GM06990 (cell line): ENCODE measurements at regions not wholly inside any gene's neighbourhood (a gene's known extent, or its start where the extent isn't known, plus 50 kb on each side); places are given as distances from the start of the nearest gene placed in this dataset.

Experiments used
- DNase-seq: peaks from one replicate; pipeline ENCODE4 v3.0.0-alpha.2; 2011; ENCODE audit not compliant: insufficient read length; ENCODE audit errors: extremely low read depth
- H3K27me3 ChIP-seq: replicated peaks from 2 replicates; pipeline ENCODE4 v1.6.0; 2011; ENCODE audit warnings: low read length; ENCODE audit not compliant: control insufficient read depth, insufficient read depth
- H3K36me3 ChIP-seq: 2 replicates; pipeline ENCODE4 v1.5.1; 2011; ENCODE audit warnings: low read length; ENCODE audit not compliant: control insufficient read depth, insufficient read depth
- H3K4me3 ChIP-seq: replicated peaks from 2 replicates; pipeline ENCODE4 v1.5.1; 2011; ENCODE audit warnings: low read depth, mild to moderate bottlenecking, control low read depth, low read length
- CTCF ChIP-seq: IDR thresholded peaks from 2 replicates; pipeline ENCODE4 v1.5.1; 2011; ENCODE audit warnings: low read length, control low read depth, mild to moderate bottlenecking, inconsistent platforms; ENCODE audit not compliant: insufficient read depth, poor library complexity, severe bottlenecking

- no peaks in the 10 kb centered on the region for H3K36me3 ChIP-seq
- no peak for TF ChIP-seq CTCF
- no peak for DNase-seq
- no peaks in the 10 kb centered on the region for H3K27me3 ChIP-seq
- no peak overlapping the region for H3K4me3 ChIP-seq
These were observed 158.1 kb downstream of the LHFPL1 start for GRCh38 chrX:112521676-112522075.

GRCh38 chrX:112520124-112520523 lies 159.6 kb downstream of the LHFPL1 start:
- Histone ChIP-seq H3K4me3 (no peak overlapping the region), H3K36me3 (no peaks in the 10 kb centered on the region), H3K27me3 (no peaks in the 10 kb centered on the region)
- no peak for DNase-seq
- TF ChIP-seq CTCF, result no peak

GRCh38 chrX:112513154-112513553 lies 166.6 kb downstream of the LHFPL1 start:
- Histone ChIP-seq H3K36me3 (no peaks in the 10 kb centered on the region), H3K4me3 (no peak overlapping the region), H3K27me3 (no peaks in the 10 kb centered on the region)
- no peak for TF ChIP-seq CTCF
- DNase-seq, result no peak

- Histone ChIP-seq H3K36me3 (no peaks in the 10 kb centered on the region), H3K4me3 (no peak overlapping the region), H3K27me3 (no peaks in the 10 kb centered on the region)
- TF ChIP-seq CTCF, result peak; percentile 3
- no peak for DNase-seq
These were observed 167.2 kb downstream of the LHFPL1 start for GRCh38 chrX:112512509-112512908.

- no peak for DNase-seq
- H3K36me3 ChIP-seq, result no peaks in the 10 kb centered on the region
- no peaks in the 10 kb centered on the region for H3K27me3 ChIP-seq
- H3K4me3 ChIP-seq, result no peak overlapping the region
- TF ChIP-seq CTCF, result no peak
These were observed 169.1 kb downstream of the LHFPL1 start for GRCh38 chrX:112510629-112511028.

GRCh38 chrX:112477653-112478052 lies 202.1 kb downstream of the LHFPL1 start:
- no peak for TF ChIP-seq CTCF
- Histone ChIP-seq H3K36me3 (no peaks in the 10 kb centered on the region), H3K4me3 (no peak overlapping the region), H3K27me3 (no peaks in the 10 kb centered on the region)
- DNase-seq, result no peak
